IMR-90 (cell line): ENCODE measurements at regions not wholly inside any gene's neighbourhood (a gene's known extent, or its start where the extent isn't known, plus 50 kb on each side); places are given as distances from the start of the nearest gene placed in this dataset.

Experiments used
- ATAC-seq: fragments of 200-7000 bp; cut with Tn5 transposase; 2 replicates; pipeline ENCODE4 v1.9.1; 2020; ENCODE audit warnings: low read depth, mild to moderate bottlenecking, moderate library complexity
- BruUV-seq: library from RNA; stranded (reverse); fragments of 400-500 nt; replicated peaks from 2 replicates; lab custom pipeline; 2021; lab: Mats Ljungman, UMichigan
- CTCF ChIA-PET: fragments of 300-600 bp; formaldehyde crosslinking; extraction: SDS; loops from one replicate; lab custom pipeline; 2021; ENCODE audit warnings: antibody characterized with exemption; lab: Yijun Ruan, JAX
- POLR2A ChIA-PET: fragments of 300-600 bp; sonication (Branson Sonifier 250); formaldehyde crosslinking; loops from one replicate; lab custom pipeline; 2022; ENCODE audit warnings: antibody characterized with exemption; ENCODE audit not compliant: unreplicated experiment; lab: Charles Lee
- DNase-seq: peaks from one replicate; pipeline ENCODE4 v3.0.0; 2013
- H2AFZ ChIP-seq: replicated peaks from 2 replicates; pipeline ENCODE3; 2013; ENCODE audit warnings: low read length, mild to moderate bottlenecking; ENCODE audit not compliant: poor library complexity
- H2AK5ac ChIP-seq: 2 replicates; pipeline ENCODE4 v1.6.1; 2013; ENCODE audit warnings: low read depth, low read length, inconsistent platforms
- H2AK9ac ChIP-seq: replicated peaks from 2 replicates; pipeline ENCODE3; 2013; ENCODE audit warnings: mild to moderate bottlenecking, low read depth, low read length, moderate library complexity; ENCODE audit not compliant: poor library complexity
- H2BK120ac ChIP-seq: 2 replicates; pipeline ENCODE4 v1.6.1; 2013; ENCODE audit warnings: low read depth, low read length, inconsistent platforms
- H2BK15ac ChIP-seq: 3 replicates; pipeline ENCODE4 v1.6.1; 2013; ENCODE audit warnings: low read depth, low read length, inconsistent platforms
- H2BK20ac ChIP-seq: 2 replicates; pipeline ENCODE4 v1.6.1; 2013; ENCODE audit warnings: low read depth, mild to moderate bottlenecking, inconsistent platforms, low read length, moderate library complexity
- H2BK5ac ChIP-seq: 2 replicates; pipeline ENCODE4 v1.6.1; 2013; ENCODE audit warnings: mild to moderate bottlenecking, low read depth, low read length, inconsistent platforms; ENCODE audit not compliant: poor library complexity, severe bottlenecking
- H3K14ac ChIP-seq: replicated peaks from 2 replicates; pipeline ENCODE4 v1.6.1; 2013; ENCODE audit warnings: low read depth, low read length, inconsistent platforms
- H3K18ac ChIP-seq: 2 replicates; pipeline ENCODE4 v1.6.1; 2013; ENCODE audit warnings: low read depth, low read length, control low read depth
- H3K23ac ChIP-seq: 2 replicates; pipeline ENCODE4 v1.6.1; 2013; ENCODE audit warnings: low read depth, low read length, inconsistent platforms
- H3K27ac ChIP-seq: 2 replicates; pipeline ENCODE4 v1.5.1; 2013; ENCODE audit warnings: mild to moderate bottlenecking, control low read depth, low read length; ENCODE audit not compliant: insufficient read depth
- H3K27me3 ChIP-seq: 2 replicates; pipeline ENCODE4 v1.6.1; 2013; ENCODE audit warnings: low read length; ENCODE audit not compliant: control insufficient read depth, insufficient read depth
- H3K36me3 ChIP-seq: 2 replicates; pipeline ENCODE4 v1.6.1; 2013; ENCODE audit warnings: low read length, mixed read lengths; ENCODE audit not compliant: control insufficient read depth, insufficient read depth
- H3K4ac ChIP-seq: 2 replicates; pipeline ENCODE4 v1.6.1; 2013; ENCODE audit warnings: low read depth, low read length, inconsistent platforms
- H3K4me1 ChIP-seq: 2 replicates; pipeline ENCODE4 v1.6.1; 2013; ENCODE audit warnings: low read length, mixed read lengths; ENCODE audit not compliant: control insufficient read depth, insufficient read depth
- H3K4me2 ChIP-seq: 2 replicates; pipeline ENCODE4 v1.6.1; 2013; ENCODE audit warnings: low read depth, mild to moderate bottlenecking, control low read depth, low read length, moderate library complexity
- H3K4me3 ChIP-seq: 2 replicates; pipeline ENCODE4 v1.5.1; 2013; ENCODE audit warnings: low read depth, mild to moderate bottlenecking, control low read depth, low read length, moderate library complexity; ENCODE audit not compliant: insufficient read depth
- H3K56ac ChIP-seq: 2 replicates; pipeline ENCODE4 v1.6.1; 2013; ENCODE audit warnings: low read length, inconsistent platforms; ENCODE audit not compliant: insufficient read depth; ENCODE audit errors: extremely low read depth
- H3K79me1 ChIP-seq, 2 experiments: 2 replicates each; pipeline ENCODE4 v1.6.1; 2013; ENCODE audit warnings: low read length in 2 of 2, inconsistent platforms in 1 of 2, low read depth in 1 of 2
- H3K9ac ChIP-seq: 2 replicates; pipeline ENCODE4 v1.6.1; 2013; ENCODE audit warnings: low read depth, low read length, control low read depth
- H3K9me1 ChIP-seq: 2 replicates; pipeline ENCODE4 v1.6.1; 2013; ENCODE audit warnings: low read length, inconsistent platforms; ENCODE audit not compliant: insufficient read depth
- H3K9me3 ChIP-seq: 2 replicates; pipeline ENCODE4 v1.6.1; 2013; ENCODE audit warnings: low read length; ENCODE audit not compliant: control insufficient read depth, insufficient read depth
- H4K20me1 ChIP-seq: 2 replicates; pipeline ENCODE4 v1.6.1; 2013; ENCODE audit warnings: low read length, inconsistent platforms; ENCODE audit not compliant: insufficient read depth
- H4K5ac ChIP-seq: 2 replicates; pipeline ENCODE4 v1.6.1; 2013; ENCODE audit warnings: mild to moderate bottlenecking, low read depth, low read length, control low read depth
- H4K8ac ChIP-seq, 2 experiments: 2 replicates each; pipeline ENCODE4 v1.6.1; 2013; ENCODE audit warnings: low read depth in 2 of 2, low read length in 2 of 2, control low read depth in 1 of 2, inconsistent platforms in 1 of 2
- H4K91ac ChIP-seq: 2 replicates; pipeline ENCODE4 v1.6.1; 2013; ENCODE audit warnings: low read depth, low read length, inconsistent platforms; ENCODE audit not compliant: insufficient read depth
- BHLHE40 ChIP-seq: fragments of 150-350 bp; IDR thresholded peaks from 2 replicates; pipeline ENCODE4 v1.6.1; 2016; ENCODE audit warnings: mild to moderate bottlenecking, low read depth, low read length
- dilution Hi-C: fragments of 300-500 bp; cut with HindIII; formaldehyde crosslinking; loops from one replicate; pipeline ENCODE4 v1.14.3; 2018; ENCODE audit warnings: low sequenced_read_pairs; ENCODE audit not compliant: unreplicated experiment
- in situ Hi-C: fragments of 300-500 bp; cut with MboI; formaldehyde crosslinking; loops from 3 replicates; pipeline ENCODE4 v1.14.3; 2019; ENCODE audit warnings: low sequenced_read_pairs, inconsistent platforms, mixed read lengths
- intact Hi-C: fragments of 100-400 bp; cut with micrococcal nuclease; formaldehyde crosslinking; loops from 2 replicates; pipeline ENCODE4 v1.10.0; 2022

- Histone ChIP-seq H3K4me2 (no peak overlapping the region), H3K9me1 (no peaks in the 10 kb centered on the region), H4K91ac (no peak overlapping the region), H3K4ac (no peak overlapping the region), H3K14ac (no peak overlapping the region), H3K23ac (no peak overlapping the region), H4K5ac (no peak overlapping the region), H3K4me3 (no peak overlapping the region), H3K27ac (no peak overlapping the region), H4K8ac (no peak overlapping the region), H3K36me3 (no peaks in the 10 kb centered on the region), H3K27me3 (no peaks in the 10 kb centered on the region), H4K20me1 (no peaks in the 10 kb centered on the region), H3K9me3 (no peaks in the 10 kb centered on the region), H3K18ac (no peak overlapping the region), H2BK15ac (no peak overlapping the region), H2AFZ (no peak overlapping the region), H3K4me1 (no peaks in the 10 kb centered on the region), H2AK9ac (no peak overlapping the region), H2AK5ac (no peak overlapping the region), H2BK120ac (no peak overlapping the region), H2BK20ac (no peak overlapping the region), H3K79me1 (no peaks in the 10 kb centered on the region), H3K56ac (no peak overlapping the region), H2BK5ac (no peak overlapping the region), H3K9ac (no peak overlapping the region)
- POLR2A ChIA-PET: no interaction called here
- BruUV-seq: no TSS peak
- ATAC-seq (no peak), DNase-seq (no peak)
- TF ChIP-seq BHLHE40: no peak
- CTCF ChIA-PET: no interaction called here
- dilution Hi-C loops (no loop called here), intact Hi-C loops (no loop called here), in situ Hi-C loops (no loop called here)
These were observed 1173.6 kb downstream of the OTOL1 start for GRCh38 chr3:162670181-162670580.
